WTC11 (cell line): ENCODE measurements at regions not wholly inside any gene's neighbourhood (a gene's known extent, or its start where the extent isn't known, plus 50 kb on each side); places are given as distances from the start of the nearest gene placed in this dataset.

Experiments used
- ATAC-seq: fragments of 200-7000 bp; cut with Tn5 transposase; 2 replicates; pipeline ENCODE4 v1.10.0; 2021; ENCODE audit warnings: mild to moderate bottlenecking, moderate library complexity
- CTCF ChIA-PET: fragments of 300-600 bp; sonication (Branson Sonifier 250); formaldehyde crosslinking; loops from one replicate; lab custom pipeline; 2021; ENCODE audit warnings: antibody characterized with exemption; lab: Charles Lee
- POLR2A ChIA-PET: fragments of 350-600 bp; sonication (Branson Sonifier 250); formaldehyde crosslinking; loops from one replicate; lab custom pipeline; 2021; ENCODE audit warnings: antibody characterized with exemption; lab: Charles Lee
- DNase-seq: peaks from one replicate; pipeline ENCODE4 v3.0.0; 2021; ENCODE audit warnings: low spot score
- H3K27ac Mint-ChIP-seq: 2 replicates; pipeline ENCODE4 v1.8.0; 2021; ENCODE audit warnings: mixed read lengths
- H3K27me3 Mint-ChIP-seq: 2 replicates; pipeline ENCODE4 v1.8.0; 2021; ENCODE audit warnings: low read depth, mild to moderate bottlenecking, moderate library complexity, mixed read lengths
- H3K36me3 Mint-ChIP-seq: 2 replicates; pipeline ENCODE4 v1.8.0; 2021; ENCODE audit warnings: mixed read lengths
- H3K4me1 Mint-ChIP-seq: 2 replicates; pipeline ENCODE4 v1.8.0; 2022; ENCODE audit warnings: mixed read lengths
- H3K4me3 Mint-ChIP-seq: 2 replicates; pipeline ENCODE4 v1.8.0; 2021; ENCODE audit warnings: mild to moderate bottlenecking, moderate library complexity, mixed read lengths
- H3K9me3 Mint-ChIP-seq: 2 replicates; pipeline ENCODE4 v1.8.0; 2021; ENCODE audit warnings: mixed read lengths
- ATF1 ChIP-seq: sonication (generic); formaldehyde crosslinking; IDR thresholded peaks from 2 replicates; pipeline ENCODE4 v1.8.1; 2023; ENCODE audit warnings: mild to moderate bottlenecking, moderate library complexity, missing genetic modification reagents
- CBFB ChIP-seq: sonication (generic); formaldehyde crosslinking; IDR thresholded peaks from 2 replicates; pipeline ENCODE4 v1.8.1; 2022; ENCODE audit warnings: mild to moderate bottlenecking, low read depth, missing genetic modification reagents
- CREM ChIP-seq: sonication (generic); formaldehyde crosslinking; IDR thresholded peaks from 2 replicates; pipeline ENCODE4 v1.8.1; 2022; ENCODE audit warnings: mild to moderate bottlenecking, missing genetic modification reagents, moderate library complexity
- FOXK1 ChIP-seq: sonication (generic); formaldehyde crosslinking; IDR thresholded peaks from 2 replicates; pipeline ENCODE4 v1.8.0; 2022; ENCODE audit warnings: mild to moderate bottlenecking, moderate library complexity, missing genetic modification reagents
- NR3C1 ChIP-seq: sonication (generic); formaldehyde crosslinking; conservative IDR thresholded peaks from 2 replicates; pipeline ENCODE4 v1.8.1; 2023; ENCODE audit warnings: low read depth, mild to moderate bottlenecking, missing genetic modification reagents
- RORB ChIP-seq: fragments of 250-450 bp; sonication (Bioruptor Pico); IDR thresholded peaks from 2 replicates; pipeline ENCODE4 v1.9.0; 2021; ENCODE audit warnings: mild to moderate bottlenecking
- SMAD3 ChIP-seq: sonication (generic); formaldehyde crosslinking; IDR thresholded peaks from 2 replicates; pipeline ENCODE4 v1.8.0; 2022; ENCODE audit warnings: missing genetic modification reagents, mild to moderate bottlenecking, borderline replicate concordance
- SMAD4 ChIP-seq: sonication (generic); formaldehyde crosslinking; IDR thresholded peaks from 2 replicates; pipeline ENCODE4 v1.8.0; 2022; ENCODE audit warnings: mild to moderate bottlenecking, missing genetic modification reagents
- SOX15 ChIP-seq: fragments of 250-450 bp; sonication (Bioruptor Pico); IDR thresholded peaks from 2 replicates; pipeline ENCODE4 v1.9.0; 2021; ENCODE audit warnings: mild to moderate bottlenecking
- SP1 ChIP-seq: sonication (generic); formaldehyde crosslinking; conservative IDR thresholded peaks from 2 replicates; pipeline ENCODE4 v1.8.1; 2022; ENCODE audit warnings: missing genetic modification reagents
- TEAD4 ChIP-seq: sonication (generic); formaldehyde crosslinking; IDR thresholded peaks from 2 replicates; pipeline ENCODE4 v1.8.0; 2022; ENCODE audit warnings: mild to moderate bottlenecking, missing genetic modification reagents
- TP53 ChIP-seq: sonication (generic); formaldehyde crosslinking; IDR thresholded peaks from 2 replicates; pipeline ENCODE4 v1.8.1; 2023; ENCODE audit warnings: mild to moderate bottlenecking, missing genetic modification reagents
- ZNF263 ChIP-seq: sonication (generic); formaldehyde crosslinking; IDR thresholded peaks from 2 replicates; pipeline ENCODE4 v1.8.1; 2022; ENCODE audit warnings: low read depth, mild to moderate bottlenecking, moderate library complexity, missing genetic modification reagents
- ZNF416 ChIP-seq: fragments of 250-450 bp; sonication (Bioruptor Pico); IDR thresholded peaks from 2 replicates; pipeline ENCODE4 v1.9.0; 2021; ENCODE audit warnings: mild to moderate bottlenecking, inconsistent platforms
- ZNF423 ChIP-seq: fragments of 250-450 bp; sonication (Bioruptor Pico); IDR thresholded peaks from 2 replicates; pipeline ENCODE4 v2.1.2; 2022; ENCODE audit warnings: mild to moderate bottlenecking, moderate library complexity
- TF ChIP-seq, protein P1 (sequence below): sonication (generic); formaldehyde crosslinking; IDR thresholded peaks from 2 replicates; pipeline ENCODE4 v1.8.0; 2022; ENCODE audit warnings: missing genetic modification reagents
- TF ChIP-seq, protein P2 (sequence below): sonication (generic); formaldehyde crosslinking; IDR thresholded peaks from 2 replicates; pipeline ENCODE4 v1.8.1; 2022; ENCODE audit warnings: mild to moderate bottlenecking, missing genetic modification reagents, moderate library complexity, borderline replicate concordance
- TF ChIP-seq, protein P3 (sequence below): fragments of 250-450 bp; sonication (Bioruptor Pico); IDR thresholded peaks from 2 replicates; pipeline ENCODE4 v1.9.0; 2021; ENCODE audit warnings: moderate library complexity, mild to moderate bottlenecking, inconsistent platforms, borderline replicate concordance
- TF ChIP-seq, protein P4 (sequence below): sonication (generic); formaldehyde crosslinking; IDR thresholded peaks from 2 replicates; pipeline ENCODE4 v1.8.1; 2023; ENCODE audit warnings: mild to moderate bottlenecking, missing genetic modification reagents
- TF ChIP-seq, protein P5 (sequence below): sonication (generic); formaldehyde crosslinking; IDR thresholded peaks from 2 replicates; pipeline ENCODE4 v1.8.1; 2022; ENCODE audit warnings: missing genetic modification reagents, borderline replicate concordance

DNA sequence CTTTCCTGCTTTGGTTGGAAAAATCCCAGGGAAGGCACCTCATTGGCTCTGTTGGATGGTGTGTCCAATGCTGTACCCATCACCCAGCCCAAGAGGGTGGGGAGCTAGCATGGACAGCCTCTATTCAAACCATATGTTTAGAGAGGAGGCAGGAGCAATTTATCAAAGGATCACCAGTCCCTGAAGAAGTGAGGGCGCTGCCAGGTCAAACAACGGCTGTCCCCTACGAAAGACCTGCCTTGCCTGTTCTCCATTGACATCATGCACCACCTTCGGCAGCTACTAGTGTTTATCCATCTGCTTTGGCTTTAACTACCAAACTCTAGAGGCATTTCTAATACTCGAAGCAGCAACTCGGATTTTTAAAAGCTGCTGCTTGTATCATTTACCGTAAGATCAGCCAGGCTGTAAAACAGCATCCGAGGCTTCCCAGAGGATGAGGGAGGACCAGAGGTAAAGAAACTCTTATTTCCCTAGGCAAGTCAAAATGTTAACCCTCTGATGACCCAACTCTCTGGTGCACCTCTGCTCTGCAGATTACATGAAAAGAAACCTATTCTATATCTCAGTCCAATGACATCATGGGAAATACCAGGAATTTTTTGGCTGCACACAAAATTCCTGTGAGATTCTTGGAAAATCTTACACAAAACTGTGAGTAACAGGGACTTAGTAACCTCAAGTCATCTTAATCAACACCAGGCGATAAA, 720.9 kb upstream of the TBX3 start:
- Mint-ChIP-seq H3K4me1 (peaks cover 18% of the 10 kb centered on the region), H3K9me3 (0 out of 2 replicates have a peak, but pooled peaks cover 3% of the 10 kb centered on the region), H3K4me3 (no peak overlapping the region), H3K36me3 (no peaks in the 10 kb centered on the region)
- POLR2A ChIA-PET, result no interaction called here
- CTCF ChIA-PET, result no interaction called here
- ATAC-seq (no peak), DNase-seq (no peak)
- TF ChIP-seq SMAD4 (CRISPR knock-in tag), result no peak
- no peak for TF ChIP-seq SOX15 (CRISPR knock-in tag)
- no peak for TF ChIP-seq SP1 (CRISPR knock-in tag)
- TF ChIP-seq NR3C1 (CRISPR knock-in tag), result no peak
- TF ChIP-seq, protein P1, sequence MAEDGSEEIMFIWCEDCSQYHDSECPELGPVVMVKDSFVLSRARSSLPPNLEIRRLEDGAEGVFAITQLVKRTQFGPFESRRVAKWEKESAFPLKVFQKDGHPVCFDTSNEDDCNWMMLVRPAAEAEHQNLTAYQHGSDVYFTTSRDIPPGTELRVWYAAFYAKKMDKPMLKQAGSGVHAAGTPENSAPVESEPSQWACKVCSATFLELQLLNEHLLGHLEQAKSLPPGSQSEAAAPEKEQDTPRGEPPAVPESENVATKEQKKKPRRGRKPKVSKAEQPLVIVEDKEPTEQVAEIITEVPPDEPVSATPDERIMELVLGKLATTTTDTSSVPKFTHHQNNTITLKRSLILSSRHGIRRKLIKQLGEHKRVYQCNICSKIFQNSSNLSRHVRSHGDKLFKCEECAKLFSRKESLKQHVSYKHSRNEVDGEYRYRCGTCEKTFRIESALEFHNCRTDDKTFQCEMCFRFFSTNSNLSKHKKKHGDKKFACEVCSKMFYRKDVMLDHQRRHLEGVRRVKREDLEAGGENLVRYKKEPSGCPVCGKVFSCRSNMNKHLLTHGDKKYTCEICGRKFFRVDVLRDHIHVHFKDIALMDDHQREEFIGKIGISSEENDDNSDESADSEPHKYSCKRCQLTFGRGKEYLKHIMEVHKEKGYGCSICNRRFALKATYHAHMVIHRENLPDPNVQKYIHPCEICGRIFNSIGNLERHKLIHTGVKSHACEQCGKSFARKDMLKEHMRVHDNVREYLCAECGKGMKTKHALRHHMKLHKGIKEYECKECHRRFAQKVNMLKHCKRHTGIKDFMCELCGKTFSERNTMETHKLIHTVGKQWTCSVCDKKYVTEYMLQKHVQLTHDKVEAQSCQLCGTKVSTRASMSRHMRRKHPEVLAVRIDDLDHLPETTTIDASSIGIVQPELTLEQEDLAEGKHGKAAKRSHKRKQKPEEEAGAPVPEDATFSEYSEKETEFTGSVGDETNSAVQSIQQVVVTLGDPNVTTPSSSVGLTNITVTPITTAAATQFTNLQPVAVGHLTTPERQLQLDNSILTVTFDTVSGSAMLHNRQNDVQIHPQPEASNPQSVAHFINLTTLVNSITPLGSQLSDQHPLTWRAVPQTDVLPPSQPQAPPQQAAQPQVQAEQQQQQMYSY (CRISPR knock-in tag), result no peak
- TF ChIP-seq ZNF416 (CRISPR knock-in tag), result no peak
- TF ChIP-seq ZNF423 (CRISPR knock-in tag), result no peak
- no peak for TF ChIP-seq TEAD4
- TF ChIP-seq, protein P2, sequence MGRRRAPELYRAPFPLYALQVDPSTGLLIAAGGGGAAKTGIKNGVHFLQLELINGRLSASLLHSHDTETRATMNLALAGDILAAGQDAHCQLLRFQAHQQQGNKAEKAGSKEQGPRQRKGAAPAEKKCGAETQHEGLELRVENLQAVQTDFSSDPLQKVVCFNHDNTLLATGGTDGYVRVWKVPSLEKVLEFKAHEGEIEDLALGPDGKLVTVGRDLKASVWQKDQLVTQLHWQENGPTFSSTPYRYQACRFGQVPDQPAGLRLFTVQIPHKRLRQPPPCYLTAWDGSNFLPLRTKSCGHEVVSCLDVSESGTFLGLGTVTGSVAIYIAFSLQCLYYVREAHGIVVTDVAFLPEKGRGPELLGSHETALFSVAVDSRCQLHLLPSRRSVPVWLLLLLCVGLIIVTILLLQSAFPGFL (CRISPR knock-in tag), result no peak
- TF ChIP-seq, protein P3, sequence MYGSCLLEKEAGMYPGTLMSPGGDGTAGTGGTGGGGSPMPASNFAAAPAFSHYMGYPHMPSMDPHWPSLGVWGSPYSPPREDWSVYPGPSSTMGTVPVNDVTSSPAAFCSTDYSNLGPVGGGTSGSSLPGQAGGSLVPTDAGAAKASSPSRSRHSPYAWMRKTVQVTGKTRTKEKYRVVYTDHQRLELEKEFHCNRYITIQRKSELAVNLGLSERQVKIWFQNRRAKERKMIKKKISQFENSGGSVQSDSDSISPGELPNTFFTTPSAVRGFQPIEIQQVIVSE (CRISPR knock-in tag), result no peak
- no peak for TF ChIP-seq ATF1
- TF ChIP-seq ZNF263 (CRISPR knock-in tag), result no peak
- TF ChIP-seq SMAD3 (CRISPR knock-in tag), result no peak
- TF ChIP-seq, protein P4, sequence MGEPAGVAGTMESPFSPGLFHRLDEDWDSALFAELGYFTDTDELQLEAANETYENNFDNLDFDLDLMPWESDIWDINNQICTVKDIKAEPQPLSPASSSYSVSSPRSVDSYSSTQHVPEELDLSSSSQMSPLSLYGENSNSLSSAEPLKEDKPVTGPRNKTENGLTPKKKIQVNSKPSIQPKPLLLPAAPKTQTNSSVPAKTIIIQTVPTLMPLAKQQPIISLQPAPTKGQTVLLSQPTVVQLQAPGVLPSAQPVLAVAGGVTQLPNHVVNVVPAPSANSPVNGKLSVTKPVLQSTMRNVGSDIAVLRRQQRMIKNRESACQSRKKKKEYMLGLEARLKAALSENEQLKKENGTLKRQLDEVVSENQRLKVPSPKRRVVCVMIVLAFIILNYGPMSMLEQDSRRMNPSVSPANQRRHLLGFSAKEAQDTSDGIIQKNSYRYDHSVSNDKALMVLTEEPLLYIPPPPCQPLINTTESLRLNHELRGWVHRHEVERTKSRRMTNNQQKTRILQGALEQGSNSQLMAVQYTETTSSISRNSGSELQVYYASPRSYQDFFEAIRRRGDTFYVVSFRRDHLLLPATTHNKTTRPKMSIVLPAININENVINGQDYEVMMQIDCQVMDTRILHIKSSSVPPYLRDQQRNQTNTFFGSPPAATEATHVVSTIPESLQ (CRISPR knock-in tag), result no peak
- no peak for TF ChIP-seq CREM
- TF ChIP-seq FOXK1 (CRISPR knock-in tag), result no peak
- no peak for TF ChIP-seq TP53 (CRISPR knock-in tag)
- no peak for TF ChIP-seq CBFB (CRISPR knock-in tag)
- TF ChIP-seq, protein P5, sequence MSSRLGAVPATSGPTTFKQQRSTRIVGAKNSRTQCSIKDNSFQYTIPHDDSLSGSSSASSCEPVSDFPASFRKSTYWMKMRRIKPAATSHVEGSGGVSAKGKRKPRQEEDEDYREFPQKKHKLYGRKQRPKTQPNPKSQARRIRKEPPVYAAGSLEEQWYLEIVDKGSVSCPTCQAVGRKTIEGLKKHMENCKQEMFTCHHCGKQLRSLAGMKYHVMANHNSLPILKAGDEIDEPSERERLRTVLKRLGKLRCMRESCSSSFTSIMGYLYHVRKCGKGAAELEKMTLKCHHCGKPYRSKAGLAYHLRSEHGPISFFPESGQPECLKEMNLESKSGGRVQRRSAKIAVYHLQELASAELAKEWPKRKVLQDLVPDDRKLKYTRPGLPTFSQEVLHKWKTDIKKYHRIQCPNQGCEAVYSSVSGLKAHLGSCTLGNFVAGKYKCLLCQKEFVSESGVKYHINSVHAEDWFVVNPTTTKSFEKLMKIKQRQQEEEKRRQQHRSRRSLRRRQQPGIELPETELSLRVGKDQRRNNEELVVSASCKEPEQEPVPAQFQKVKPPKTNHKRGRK, result no peak
- TF ChIP-seq RORB (CRISPR knock-in tag), result no peak
- TF ChIP-seq, all 79 proteins: peak for 0
- H3K27ac Mint-ChIP-seq, result no peak overlapping the region
- no peaks in the 10 kb centered on the region; the same call in 1 of the 2 replicates for H3K27me3 Mint-ChIP-seq
